Astrocyte (in vitro differentiated cells and primary cell): ENCODE measurements at regions not wholly inside any gene's neighbourhood (a gene's known extent, or its start where the extent isn't known, plus 50 kb on each side); places are given as distances from the start of the nearest gene placed in this dataset.

Experiments used
- EZH2 ChIP-seq: IDR thresholded peaks from 2 replicates; pipeline ENCODE4 v1.6.1; 2012; ENCODE audit warnings: mild to moderate bottlenecking, low read length, inconsistent platforms; ENCODE audit not compliant: insufficient read depth
- TF ChIP-seq, protein P1 (sequence below): IDR thresholded peaks from 2 replicates; pipeline ENCODE4 v1.5.1; 2011; ENCODE audit warnings: low read depth, mild to moderate bottlenecking, inconsistent platforms, low read length, moderate library complexity; ENCODE audit not compliant: insufficient read depth

GRCh38 chr15:31164573-31164912 lies 63.0 kb upstream of the TRPM1 start:
- TF ChIP-seq, protein P1, sequence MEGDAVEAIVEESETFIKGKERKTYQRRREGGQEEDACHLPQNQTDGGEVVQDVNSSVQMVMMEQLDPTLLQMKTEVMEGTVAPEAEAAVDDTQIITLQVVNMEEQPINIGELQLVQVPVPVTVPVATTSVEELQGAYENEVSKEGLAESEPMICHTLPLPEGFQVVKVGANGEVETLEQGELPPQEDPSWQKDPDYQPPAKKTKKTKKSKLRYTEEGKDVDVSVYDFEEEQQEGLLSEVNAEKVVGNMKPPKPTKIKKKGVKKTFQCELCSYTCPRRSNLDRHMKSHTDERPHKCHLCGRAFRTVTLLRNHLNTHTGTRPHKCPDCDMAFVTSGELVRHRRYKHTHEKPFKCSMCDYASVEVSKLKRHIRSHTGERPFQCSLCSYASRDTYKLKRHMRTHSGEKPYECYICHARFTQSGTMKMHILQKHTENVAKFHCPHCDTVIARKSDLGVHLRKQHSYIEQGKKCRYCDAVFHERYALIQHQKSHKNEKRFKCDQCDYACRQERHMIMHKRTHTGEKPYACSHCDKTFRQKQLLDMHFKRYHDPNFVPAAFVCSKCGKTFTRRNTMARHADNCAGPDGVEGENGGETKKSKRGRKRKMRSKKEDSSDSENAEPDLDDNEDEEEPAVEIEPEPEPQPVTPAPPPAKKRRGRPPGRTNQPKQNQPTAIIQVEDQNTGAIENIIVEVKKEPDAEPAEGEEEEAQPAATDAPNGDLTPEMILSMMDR = no peak
- TF ChIP-seq EZH2 = no peak
